Stimulated activated effector memory CD8-positive, alpha-beta T cell treated with anti-CD3 and anti-CD28 coated beads, Interleukin-12 subunit alpha, Interleukin-12 subunit beta, amount 100 ng/mL, for 72 hours (primary cell): ENCODE measurements at regions not wholly inside any gene's neighbourhood (a gene's known extent, or its start where the extent isn't known, plus 50 kb on each side); places are given as distances from the start of the nearest gene placed in this dataset.

Source experiments
- ATAC-seq: fragments of 150-1000 bp; cut with Tn5 transposase; 2 replicates; pipeline ENCODE4 v1.10.0; 2021
- DNase-seq, 2 donors: peaks; one replicate each; pipeline ENCODE4 v3.0.0; 2021 to 2022; ENCODE audit warnings: low spot score in 2 of 2
- H3K27ac Mint-ChIP-seq: one replicate; pipeline ENCODE4 v1.8.0; 2022; ENCODE audit warnings: mild to moderate bottlenecking, mixed read lengths
- H3K36me3 Mint-ChIP-seq: one replicate; pipeline ENCODE4 v1.8.0; 2022; ENCODE audit warnings: mild to moderate bottlenecking, mixed read lengths
- H3K4me1 Mint-ChIP-seq: one replicate; pipeline ENCODE4 v1.8.0; 2022; ENCODE audit warnings: mixed read lengths
- H3K4me3 Mint-ChIP-seq: one replicate; pipeline ENCODE4 v1.8.0; 2022; ENCODE audit warnings: mild to moderate bottlenecking, mixed read lengths
- H3K9me3 Mint-ChIP-seq: one replicate; pipeline ENCODE4 v1.8.0; 2022; ENCODE audit warnings: mixed read lengths

DNA sequence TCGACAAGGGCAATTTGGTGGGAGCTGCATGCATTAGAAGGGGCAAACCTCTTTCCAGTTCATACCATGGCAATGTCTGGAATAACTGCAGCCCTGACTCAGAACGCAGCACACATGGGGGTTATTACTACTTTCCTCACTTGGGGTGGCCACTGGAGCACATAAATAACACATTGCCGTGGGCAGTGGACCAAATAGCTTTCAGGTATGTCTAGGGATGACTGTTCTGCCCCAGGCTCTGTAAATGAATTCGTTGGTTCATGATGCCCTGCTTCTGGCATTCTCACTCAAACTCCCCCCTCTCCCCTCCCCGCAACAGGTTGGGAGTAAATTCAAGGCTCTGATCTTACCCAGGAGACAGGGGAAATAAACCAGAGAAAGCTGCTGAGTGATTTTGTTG, 238.0 kb upstream of the PLET1 start:
- H3K27ac Mint-ChIP-seq: no peak overlapping the region
- no peak for DNase-seq
- no peaks in the 10 kb centered on the region for H3K9me3 Mint-ChIP-seq
- no peaks in the 10 kb centered on the region for H3K4me1 Mint-ChIP-seq
- H3K4me3 Mint-ChIP-seq: no peak overlapping the region
- no peaks in the 10 kb centered on the region for H3K36me3 Mint-ChIP-seq
- no peak for ATAC-seq

DNA sequence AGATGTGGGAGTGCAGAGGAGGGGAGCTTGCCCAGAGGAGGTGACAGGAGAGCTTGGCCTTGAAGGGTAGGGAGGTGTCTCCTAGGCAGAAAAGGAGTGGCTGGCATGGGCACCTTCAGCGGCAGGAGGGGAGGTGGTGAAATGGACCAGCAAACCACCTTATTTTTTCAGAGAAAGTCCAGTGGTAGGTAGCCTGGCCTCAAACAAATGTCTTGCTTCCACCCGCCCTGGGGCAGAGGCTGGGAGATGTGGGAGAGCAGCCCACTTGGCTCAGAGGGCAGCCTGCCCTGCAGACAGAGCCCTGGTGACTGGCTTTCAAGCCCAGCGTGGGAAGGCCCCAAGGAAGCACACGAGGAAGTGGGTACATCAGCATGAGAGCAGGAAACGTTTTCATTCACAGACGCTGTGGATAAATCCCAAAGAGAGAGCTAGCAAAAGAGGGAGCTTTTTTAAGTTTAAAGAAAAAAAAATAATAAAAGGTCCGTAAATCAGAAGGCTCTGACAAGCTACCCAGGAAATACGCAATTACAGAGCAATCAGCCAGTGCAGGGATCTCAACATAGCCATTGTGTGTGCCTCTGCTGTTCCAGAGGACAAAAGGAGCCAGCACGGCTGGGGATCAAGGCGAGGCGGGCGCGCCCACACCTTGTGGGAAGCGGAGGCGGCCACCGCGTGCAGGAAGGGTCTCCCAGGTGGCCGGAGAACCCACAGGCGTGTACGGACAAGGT, 238.7 kb upstream of the PLET1 start:
- no peaks in the 10 kb centered on the region for H3K9me3 Mint-ChIP-seq
- no peak for DNase-seq

DNA sequence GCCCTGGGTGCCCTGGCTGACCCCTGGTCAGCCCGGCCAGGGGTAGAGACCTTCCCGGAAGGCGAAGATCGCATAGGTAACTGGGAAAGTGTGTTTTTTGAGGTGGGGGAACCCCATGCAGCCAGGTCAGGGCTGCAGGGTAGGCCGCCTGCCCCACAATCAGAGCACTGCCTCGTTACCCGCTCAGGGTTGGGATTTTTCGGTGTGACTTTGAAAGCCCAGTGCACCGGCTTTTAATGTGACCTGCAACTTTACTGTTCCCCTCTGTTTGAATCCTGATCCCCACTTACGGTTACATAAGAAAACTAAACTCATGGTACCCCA, 239.2 kb upstream of the PLET1 start:
- no peaks in the 10 kb centered on the region for H3K36me3 Mint-ChIP-seq
- DNase-seq (no peak), ATAC-seq (no peak)
- no peaks in the 10 kb centered on the region for H3K4me1 Mint-ChIP-seq
- no peak overlapping the region for H3K27ac Mint-ChIP-seq
- H3K9me3 Mint-ChIP-seq: no peaks in the 10 kb centered on the region
- no peak overlapping the region for H3K4me3 Mint-ChIP-seq

More for the DNA sequence above, 238.7 kb upstream of the PLET1 start:
- no peak for ATAC-seq
- no peaks in the 10 kb centered on the region for H3K36me3 Mint-ChIP-seq
- no peak overlapping the region for H3K27ac Mint-ChIP-seq
- no peaks in the 10 kb centered on the region for H3K4me1 Mint-ChIP-seq
- H3K4me3 Mint-ChIP-seq: no peak overlapping the region

DNA sequence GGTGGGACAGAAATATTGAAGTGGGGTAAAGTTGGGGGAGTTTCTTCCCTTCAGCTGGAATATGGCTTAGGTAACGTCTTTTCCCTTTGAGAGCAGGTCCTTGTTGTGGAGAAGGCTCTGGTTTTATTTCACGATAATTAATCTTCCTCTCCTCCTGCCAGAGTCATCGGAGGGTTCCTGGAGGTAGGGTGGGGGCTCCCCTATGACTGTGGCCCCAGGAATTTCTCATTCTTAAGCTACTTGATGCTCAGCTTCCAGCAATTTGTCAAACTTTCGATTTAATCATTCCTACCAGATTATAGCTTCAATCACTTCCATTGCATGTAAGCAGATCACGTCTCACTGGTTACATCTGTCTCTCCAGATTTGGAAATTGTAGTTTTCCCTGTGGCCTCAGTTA, 242.8 kb upstream of the PLET1 start:
- Mint-ChIP-seq H3K4me1 (no peaks in the 10 kb centered on the region), H3K27ac (no peak overlapping the region), H3K9me3 (no peaks in the 10 kb centered on the region), H3K4me3 (no peak overlapping the region), H3K36me3 (no peaks in the 10 kb centered on the region)
- no peak for DNase-seq
- ATAC-seq: no peak

DNA sequence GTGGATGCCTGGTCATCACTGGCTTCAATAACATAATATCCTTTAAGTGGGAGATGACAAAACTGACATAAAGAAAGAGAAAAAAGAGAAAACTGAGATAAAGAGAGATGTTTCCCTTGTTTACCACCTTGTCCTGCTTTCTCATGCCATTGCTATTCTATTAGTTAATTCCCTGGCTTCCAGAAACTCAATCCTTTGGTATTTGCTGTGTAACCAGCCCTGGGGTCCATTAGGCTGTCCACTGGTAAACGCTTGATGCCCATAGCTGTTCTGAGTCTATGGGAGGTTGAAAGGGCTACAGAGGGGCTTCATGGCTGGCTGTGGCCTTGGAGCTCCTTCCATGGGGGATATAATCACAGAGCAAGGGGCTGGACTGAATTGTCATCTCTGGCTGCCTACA, 243.4 kb upstream of the PLET1 start:
- ATAC-seq: no peak
- Mint-ChIP-seq H3K36me3 (no peaks in the 10 kb centered on the region), H3K27ac (no peak overlapping the region), H3K9me3 (no peaks in the 10 kb centered on the region), H3K4me1 (no peaks in the 10 kb centered on the region), H3K4me3 (no peak overlapping the region)
- no peak for DNase-seq

DNA sequence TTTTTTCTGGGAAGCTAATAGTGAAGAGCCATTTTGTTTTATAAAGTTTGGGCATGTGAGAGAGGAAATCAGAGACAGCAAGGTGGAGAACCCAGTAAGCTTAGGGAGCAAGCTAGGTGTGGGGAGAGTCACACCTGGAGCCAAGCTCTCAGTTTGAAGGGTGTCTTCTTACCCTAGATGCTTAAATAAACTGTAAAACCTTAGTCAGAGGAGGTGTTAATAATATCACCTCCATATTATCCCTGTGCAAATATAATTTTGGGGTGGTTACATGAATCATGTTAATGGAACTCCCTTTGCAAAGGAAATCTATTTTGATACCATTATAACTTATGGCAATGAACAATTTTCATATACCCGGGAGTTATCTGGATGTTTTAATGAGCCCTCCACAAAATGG, 246.2 kb upstream of the PLET1 start:
- H3K27ac Mint-ChIP-seq: no peak overlapping the region
- H3K4me3 Mint-ChIP-seq: no peak overlapping the region
- no peak for DNase-seq
- H3K4me1 Mint-ChIP-seq: no peaks in the 10 kb centered on the region
- H3K9me3 Mint-ChIP-seq: no peaks in the 10 kb centered on the region
- ATAC-seq: no peak
- H3K36me3 Mint-ChIP-seq: no peaks in the 10 kb centered on the region

DNA sequence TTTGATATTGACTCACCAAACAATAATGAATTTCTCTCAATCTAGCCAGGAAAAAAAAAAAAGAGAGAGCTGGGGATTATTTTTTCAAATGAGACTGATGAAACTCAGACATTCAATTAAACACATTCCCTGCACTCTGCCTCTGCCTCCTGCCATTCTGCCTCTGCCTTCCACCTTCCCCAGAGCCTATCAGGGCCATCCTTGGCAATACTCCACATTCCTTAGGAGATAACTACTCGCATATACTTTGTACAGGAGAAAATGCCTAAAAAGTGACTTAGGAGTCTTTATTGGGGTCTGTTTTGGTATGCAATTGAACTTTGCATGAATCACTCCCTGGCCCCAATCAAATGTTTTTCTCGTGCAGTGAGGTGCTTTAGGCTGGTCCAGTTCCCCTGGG, 246.6 kb upstream of the PLET1 start:
- Mint-ChIP-seq H3K4me3 (no peak overlapping the region), H3K9me3 (no peaks in the 10 kb centered on the region), H3K36me3 (no peaks in the 10 kb centered on the region), H3K27ac (no peak overlapping the region), H3K4me1 (no peaks in the 10 kb centered on the region)
- ATAC-seq (no peak), DNase-seq (no peak)

DNA sequence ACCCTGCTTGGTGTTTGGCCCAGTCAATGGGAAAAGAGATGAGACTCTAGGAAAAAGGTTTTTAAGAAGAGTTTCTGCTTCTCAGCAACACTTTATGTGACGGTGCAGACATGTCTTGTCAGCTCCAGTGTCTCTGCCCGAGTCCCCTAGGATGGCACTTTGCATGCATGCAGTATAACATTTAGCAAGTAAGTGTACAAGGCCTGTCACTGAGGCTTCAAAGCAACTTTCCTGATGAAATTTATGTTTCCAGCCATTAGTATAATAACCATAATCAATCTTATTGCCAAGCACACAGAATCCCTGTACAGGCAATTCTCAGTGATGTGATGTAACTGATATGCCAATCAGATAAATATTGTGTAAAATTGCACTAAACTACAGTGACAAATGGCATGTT, 248.1 kb upstream of the PLET1 start:
- no peaks in the 10 kb centered on the region for H3K36me3 Mint-ChIP-seq

DNA sequence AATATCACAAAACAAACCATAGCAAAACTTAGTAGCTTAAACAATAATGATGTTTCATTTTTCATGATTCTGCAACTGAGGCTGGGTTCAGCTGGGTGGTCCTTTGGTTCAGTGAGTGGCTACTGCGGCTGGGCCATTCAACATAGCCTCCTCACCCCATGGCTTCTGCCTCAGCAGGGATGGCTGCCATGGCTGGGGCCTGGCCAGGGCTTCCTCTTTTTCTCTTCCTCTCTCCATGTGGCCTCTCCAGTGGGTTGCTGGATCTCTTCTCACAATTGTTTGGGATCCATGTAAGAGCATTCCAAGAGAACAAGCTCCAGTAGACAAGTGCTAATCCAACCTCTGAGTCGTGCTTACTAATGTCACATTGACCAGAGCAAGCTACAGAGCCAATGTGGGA, 248.6 kb upstream of the PLET1 start:
- Mint-ChIP-seq H3K4me1 (no peaks in the 10 kb centered on the region), H3K27ac (no peak overlapping the region), H3K9me3 (no peaks in the 10 kb centered on the region), H3K4me3 (no peak overlapping the region), H3K36me3 (no peaks in the 10 kb centered on the region)
- ATAC-seq (no peak), DNase-seq (no peak)

More for the DNA sequence above, 248.1 kb upstream of the PLET1 start:
- no peak overlapping the region for H3K27ac Mint-ChIP-seq
- no peak overlapping the region for H3K4me3 Mint-ChIP-seq
- H3K4me1 Mint-ChIP-seq: no peaks in the 10 kb centered on the region
- no peak for ATAC-seq
- DNase-seq: no peak
- H3K9me3 Mint-ChIP-seq: no peaks in the 10 kb centered on the region

DNA sequence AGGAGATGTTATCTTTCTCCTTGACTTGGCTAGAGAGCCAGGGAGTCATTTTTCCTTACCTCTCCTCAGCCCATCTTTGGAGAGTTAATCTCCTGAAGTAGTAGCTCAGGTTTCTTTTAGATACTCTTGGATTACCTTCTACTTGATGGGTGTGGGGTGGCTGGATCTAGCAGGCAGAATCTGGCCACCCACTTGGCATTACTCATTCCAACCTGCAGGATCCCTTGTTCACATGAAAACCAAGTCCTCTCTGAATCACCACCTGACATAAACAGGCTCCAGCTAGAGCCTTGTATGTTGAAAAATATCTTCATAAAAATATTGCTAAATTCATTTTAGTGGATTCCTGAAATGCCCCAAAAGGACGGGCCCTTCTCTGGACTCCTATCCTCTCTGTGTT, 250.6 kb upstream of the PLET1 start:
- DNase-seq (no peak), ATAC-seq (peak; percentile 43)
- Mint-ChIP-seq H3K9me3 (no peaks in the 10 kb centered on the region), H3K4me3 (no peak overlapping the region), H3K4me1 (no peaks in the 10 kb centered on the region), H3K36me3 (no peaks in the 10 kb centered on the region), H3K27ac (no peak overlapping the region)

DNA sequence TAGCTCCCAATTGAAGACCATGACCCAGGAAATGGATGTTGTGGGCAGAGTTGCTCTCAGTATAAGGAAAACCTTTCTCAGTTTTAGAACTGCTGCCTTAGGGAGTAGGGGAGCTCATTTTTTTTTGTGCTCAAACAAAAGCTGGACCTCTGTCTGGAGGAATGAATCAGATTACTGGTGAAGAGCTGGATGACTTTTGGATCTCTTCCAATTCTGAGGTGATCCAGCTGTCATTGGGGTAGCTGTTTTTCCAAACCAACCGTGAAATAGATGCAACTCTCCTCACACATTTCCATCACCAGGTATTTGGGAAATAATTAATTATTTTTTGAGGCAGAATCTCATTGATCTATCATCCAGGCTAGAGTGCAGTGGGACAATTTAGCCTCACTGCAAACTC, 251.3 kb upstream of the PLET1 start:
- no peak overlapping the region for H3K27ac Mint-ChIP-seq
- no peaks in the 10 kb centered on the region for H3K4me1 Mint-ChIP-seq
- ATAC-seq (no peak), DNase-seq (no peak)
- no peaks in the 10 kb centered on the region for H3K36me3 Mint-ChIP-seq
- no peaks in the 10 kb centered on the region for H3K9me3 Mint-ChIP-seq
- H3K4me3 Mint-ChIP-seq: no peak overlapping the region

DNA sequence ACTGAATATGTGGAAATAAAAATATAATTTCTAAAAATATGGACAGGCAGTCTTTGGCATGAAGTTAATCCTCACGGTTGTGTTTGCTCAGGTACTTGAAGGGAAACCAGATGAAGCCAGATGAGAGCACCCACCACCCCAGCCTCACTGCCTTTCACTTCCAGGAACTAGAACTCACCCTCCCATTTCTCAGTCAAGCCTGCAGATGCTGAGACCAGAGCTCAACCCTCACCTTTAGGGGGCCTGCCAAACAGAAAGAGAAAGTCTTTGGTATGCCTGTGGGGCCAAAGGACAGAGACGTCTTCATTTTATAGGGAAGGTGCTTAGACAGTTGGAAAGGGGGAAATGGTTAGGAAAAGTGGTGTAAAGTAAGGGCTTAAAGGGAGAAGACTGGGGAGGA, 252.8 kb upstream of the PLET1 start:
- H3K27ac Mint-ChIP-seq: no peak overlapping the region
- ATAC-seq: no peak

DNA sequence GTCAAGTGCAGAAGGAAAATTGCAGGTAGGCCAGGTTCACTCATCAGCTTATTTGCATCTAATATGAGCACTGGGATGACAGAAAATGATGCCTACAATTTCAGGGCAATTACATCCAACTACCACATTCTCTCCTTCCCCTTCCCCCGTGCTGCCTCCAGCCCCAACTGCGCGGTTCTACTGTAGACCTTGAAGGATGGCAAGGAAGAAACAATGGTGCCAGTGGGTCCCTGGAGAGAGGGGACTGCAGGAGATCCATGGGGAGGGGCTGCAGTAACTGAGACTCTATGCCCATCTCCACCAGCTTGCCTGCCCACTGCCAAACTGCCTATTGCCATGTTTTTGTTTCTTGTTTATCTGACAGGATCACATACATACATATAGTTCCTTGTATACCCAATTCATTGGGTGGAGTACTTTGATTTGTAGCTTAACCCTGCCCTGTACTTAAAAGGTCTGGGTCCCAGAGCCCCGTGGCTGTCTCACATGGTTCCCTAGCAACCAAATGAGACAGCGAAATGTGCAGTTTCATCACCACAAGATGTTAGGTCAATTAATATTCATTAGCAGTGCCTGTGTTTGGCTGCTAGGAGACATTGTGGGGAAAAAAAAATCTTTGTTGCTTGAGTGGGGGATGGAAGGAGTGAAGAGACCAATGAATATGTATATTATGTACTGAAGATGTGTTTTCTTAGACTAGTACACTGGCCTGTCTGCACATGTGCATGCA, 253.5 kb upstream of the PLET1 start:
- Mint-ChIP-seq H3K36me3 (no peaks in the 10 kb centered on the region), H3K27ac (no peak overlapping the region), H3K4me3 (no peak overlapping the region), H3K9me3 (no peaks in the 10 kb centered on the region), H3K4me1 (no peaks in the 10 kb centered on the region)
- ATAC-seq (no peak), DNase-seq (peak in 1 of 2 donors; percentile 13)

More for the DNA sequence above, 252.8 kb upstream of the PLET1 start:
- no peak for DNase-seq
- Mint-ChIP-seq H3K9me3 (no peaks in the 10 kb centered on the region), H3K4me3 (no peak overlapping the region), H3K36me3 (no peaks in the 10 kb centered on the region), H3K4me1 (no peaks in the 10 kb centered on the region)

DNA sequence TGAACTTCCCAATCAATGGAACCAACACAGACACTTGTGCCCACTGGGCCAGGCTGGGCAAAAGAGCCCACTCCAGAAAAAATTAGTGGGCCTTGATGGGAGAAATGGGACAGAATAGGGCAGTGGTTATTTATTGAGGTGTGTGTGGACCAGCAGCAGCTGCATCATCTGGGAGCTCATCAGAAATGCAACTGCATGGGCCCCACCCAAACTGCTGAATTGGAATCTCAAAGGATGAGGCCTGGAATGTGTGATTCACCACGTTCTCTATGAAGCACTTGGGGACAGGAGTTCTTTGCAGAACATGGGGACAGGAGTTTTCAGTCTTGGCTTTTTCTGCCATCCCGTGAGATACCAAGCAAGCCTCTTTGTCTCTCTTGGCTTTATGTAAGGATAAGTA, 255.6 kb upstream of the PLET1 start:
- ATAC-seq: peak; percentile 19
- peak in 1 of 2 donors; percentile 26 for DNase-seq
- Mint-ChIP-seq H3K4me1 (no peaks in the 10 kb centered on the region), H3K9me3 (no peaks in the 10 kb centered on the region), H3K36me3 (no peaks in the 10 kb centered on the region), H3K4me3 (no peak overlapping the region), H3K27ac (no peak overlapping the region)

DNA sequence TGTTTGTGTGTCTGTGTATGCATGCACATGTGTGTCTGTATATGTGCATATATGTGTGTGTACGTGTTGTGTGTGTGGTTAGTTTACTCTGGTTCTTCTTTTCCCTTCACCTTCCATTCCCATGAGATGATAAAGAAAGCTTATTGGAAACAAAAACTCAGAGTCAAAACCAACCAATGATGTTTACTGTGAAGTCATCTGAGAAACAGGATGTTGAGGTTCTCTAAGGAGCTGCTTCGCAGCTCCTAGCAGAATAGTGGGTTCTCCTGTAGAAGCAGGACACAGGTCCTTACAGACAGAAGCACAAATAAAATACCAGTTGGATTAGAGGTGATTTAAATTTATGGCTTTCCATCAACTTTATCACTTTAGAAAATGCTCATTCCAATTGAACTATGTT, 256.1 kb upstream of the PLET1 start:
- DNase-seq: no peak
- Mint-ChIP-seq H3K36me3 (no peaks in the 10 kb centered on the region), H3K27ac (no peak overlapping the region), H3K4me3 (no peak overlapping the region), H3K4me1 (no peaks in the 10 kb centered on the region), H3K9me3 (no peaks in the 10 kb centered on the region)
- ATAC-seq: no peak

DNA sequence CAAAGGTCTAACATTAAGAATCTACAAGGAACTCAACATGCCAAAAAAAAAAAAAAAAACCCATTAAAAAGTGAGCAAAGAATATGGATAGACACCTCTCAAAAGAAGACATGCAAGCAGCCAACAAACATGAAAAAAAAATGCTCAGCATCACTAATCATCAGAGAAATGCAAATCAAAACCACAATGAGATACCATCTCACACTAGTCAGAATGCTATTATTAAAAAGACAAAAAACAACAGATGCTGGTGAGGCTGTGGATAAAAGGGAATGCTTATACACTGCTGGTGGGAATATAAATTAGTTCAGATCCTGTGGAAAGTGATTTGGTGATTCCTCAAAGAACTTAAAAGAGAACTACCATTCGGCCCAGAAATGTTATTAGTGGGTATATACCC, 257.7 kb upstream of the PLET1 start:
- ATAC-seq (no peak), DNase-seq (no peak)
- no peaks in the 10 kb centered on the region for H3K4me1 Mint-ChIP-seq
- H3K36me3 Mint-ChIP-seq: no peaks in the 10 kb centered on the region
- no peak overlapping the region for H3K27ac Mint-ChIP-seq
- H3K9me3 Mint-ChIP-seq: no peaks in the 10 kb centered on the region
- no peak overlapping the region for H3K4me3 Mint-ChIP-seq
